Prostate gland (tissue), 1 donor: ENCODE measurements at regions not wholly inside any gene's neighbourhood (a gene's known extent, or its start where the extent isn't known, plus 50 kb on each side); places are given as distances from the start of the nearest gene placed in this dataset.

Experiments used
- POLR2A ChIP-seq: fragments of 450-650 bp; IDR thresholded peaks from one replicate; pipeline ENCODE4 v1.6.1; 2016; ENCODE audit warnings: antibody characterized with exemption, mild to moderate bottlenecking
- POLR2AphosphoS5 ChIP-seq: sonication (generic); formaldehyde crosslinking; IDR thresholded peaks from one replicate; pipeline ENCODE4 v1.6.1; 2017; ENCODE audit warnings: antibody characterized with exemption

DNA sequence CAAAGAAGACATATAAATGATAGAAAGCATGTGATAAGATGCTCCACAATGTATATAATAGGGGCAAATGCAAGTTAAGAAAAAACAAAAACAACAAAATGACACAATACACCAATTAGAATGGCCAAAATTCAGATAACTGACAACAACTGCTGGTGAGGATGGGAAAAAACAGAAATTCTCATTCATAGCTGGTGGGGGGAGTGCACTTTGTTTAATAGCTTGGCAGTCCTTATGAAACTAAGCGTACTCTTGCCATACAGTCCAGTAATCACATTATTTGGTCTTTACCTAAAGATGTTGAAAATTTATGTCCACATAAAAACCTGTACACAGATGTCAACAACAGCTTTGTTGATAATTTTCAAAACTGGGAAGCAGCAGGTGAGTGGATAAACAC, 791.1 kb upstream of the CDH10 start:
- no peak for TF ChIP-seq POLR2A
- TF ChIP-seq POLR2AphosphoS5, result no peak
